RWPE2 (cell line): ENCODE measurements at regions not wholly inside any gene's neighbourhood (a gene's known extent, or its start where the extent isn't known, plus 50 kb on each side); places are given as distances from the start of the nearest gene placed in this dataset.
"Not testable (repeated sequence)": the region's sequence is repeated elsewhere in the genome, so short reads cannot be mapped to it uniquely, and the experiment has no call there.

Experiments
- ATAC-seq: fragments of 200-7000 bp; cut with Tn5 transposase; 3 replicates; pipeline ENCODE4 v1.9.1; 2021; ENCODE audit warnings: low read depth
- DNase-seq: peaks from one replicate; pipeline ENCODE4 v3.0.0-alpha.2; 2020; ENCODE audit warnings: low spot score
- H3K27ac ChIP-seq: fragments of 450-650 bp; 2 replicates; pipeline ENCODE4 v1.5.1; 2017; ENCODE audit warnings: mild to moderate bottlenecking; ENCODE audit not compliant: poor library complexity, severe bottlenecking
- H3K27me3 ChIP-seq: fragments of 250-450 bp; sonication (Bioruptor Pico); 2 replicates; pipeline ENCODE4 v1.5.1; 2021; ENCODE audit warnings: mild to moderate bottlenecking, moderate library complexity; ENCODE audit not compliant: insufficient read depth, poor library complexity, severe bottlenecking
- H3K36me3 ChIP-seq: fragments of 250-450 bp; sonication (Bioruptor Pico); 2 replicates; pipeline ENCODE4 v1.5.1; 2020; ENCODE audit warnings: low read depth, mild to moderate bottlenecking, moderate library complexity
- H3K4me1 ChIP-seq: fragments of 250-450 bp; sonication (Bioruptor Pico); 2 replicates; pipeline ENCODE4 v1.5.1; 2021; ENCODE audit warnings: mild to moderate bottlenecking, moderate library complexity; ENCODE audit not compliant: insufficient read depth, poor library complexity, severe bottlenecking
- H3K4me3 ChIP-seq: fragments of 250-450 bp; sonication (Bioruptor Pico); 2 replicates; pipeline ENCODE4 v1.5.1; 2021; ENCODE audit warnings: mild to moderate bottlenecking, moderate library complexity; ENCODE audit not compliant: severe bottlenecking
- H3K9me3 ChIP-seq: fragments of 250-450 bp; sonication (Bioruptor Pico); 2 replicates; pipeline ENCODE4 v1.5.1; 2021; ENCODE audit warnings: mild to moderate bottlenecking, moderate library complexity; ENCODE audit not compliant: severe bottlenecking
- CTCF ChIP-seq: fragments of 450-650 bp; IDR thresholded peaks from one replicate; pipeline ENCODE4 v1.5.1; 2017; ENCODE audit warnings: mild to moderate bottlenecking, moderate library complexity; ENCODE audit not compliant: poor library complexity, severe bottlenecking

GRCh38 chr2:242044313-242044590 lies 174.7 kb downstream of the RTP5 start:
- no peaks in the 10 kb centered on the region for H3K36me3 ChIP-seq
- ATAC-seq, result no peak
- no peak for TF ChIP-seq CTCF
- H3K27ac ChIP-seq, result no peak overlapping the region
- H3K9me3 ChIP-seq, result no peaks in the 10 kb centered on the region
- no peak for DNase-seq
- no peaks in the 10 kb centered on the region for H3K4me1 ChIP-seq
- H3K27me3 ChIP-seq, result peaks cover 30% of the 10 kb centered on the region
- H3K4me3 ChIP-seq, result no peak overlapping the region

DNA sequence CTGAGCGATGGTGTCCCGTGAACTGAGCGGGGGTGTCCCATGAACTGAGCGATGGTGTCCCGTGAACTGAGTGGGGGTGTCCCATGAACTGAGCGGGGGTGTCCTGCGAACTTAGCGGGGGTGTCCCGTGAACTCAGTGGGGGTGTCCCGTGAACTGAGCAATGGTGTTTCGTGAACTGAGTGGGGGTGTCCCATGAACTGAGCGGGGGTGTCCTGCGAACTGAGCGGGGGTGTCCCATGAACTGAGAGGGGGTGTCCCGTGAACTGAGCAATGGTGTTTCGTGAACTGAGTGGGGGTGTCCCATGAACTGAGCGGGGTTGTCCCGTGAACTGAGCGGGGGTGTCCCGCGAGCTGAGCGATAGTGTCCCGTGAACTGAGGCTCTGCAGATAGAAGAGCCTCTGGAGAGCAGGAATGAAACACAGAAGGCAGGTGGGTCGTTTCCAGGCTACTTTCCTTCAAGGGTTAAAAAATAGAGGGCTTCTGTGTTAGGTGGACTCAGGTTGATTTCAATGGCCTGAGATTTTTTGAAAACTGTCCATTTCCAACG lies 176.1 kb downstream of the RTP5 start:
- not testable (repeated sequence) for H3K9me3 ChIP-seq, H3K4me3 ChIP-seq, DNase-seq, H3K27ac ChIP-seq, ATAC-seq, H3K4me1 ChIP-seq, H3K36me3 ChIP-seq
- peaks cover 44% of the 10 kb centered on the region for H3K27me3 ChIP-seq

DNA sequence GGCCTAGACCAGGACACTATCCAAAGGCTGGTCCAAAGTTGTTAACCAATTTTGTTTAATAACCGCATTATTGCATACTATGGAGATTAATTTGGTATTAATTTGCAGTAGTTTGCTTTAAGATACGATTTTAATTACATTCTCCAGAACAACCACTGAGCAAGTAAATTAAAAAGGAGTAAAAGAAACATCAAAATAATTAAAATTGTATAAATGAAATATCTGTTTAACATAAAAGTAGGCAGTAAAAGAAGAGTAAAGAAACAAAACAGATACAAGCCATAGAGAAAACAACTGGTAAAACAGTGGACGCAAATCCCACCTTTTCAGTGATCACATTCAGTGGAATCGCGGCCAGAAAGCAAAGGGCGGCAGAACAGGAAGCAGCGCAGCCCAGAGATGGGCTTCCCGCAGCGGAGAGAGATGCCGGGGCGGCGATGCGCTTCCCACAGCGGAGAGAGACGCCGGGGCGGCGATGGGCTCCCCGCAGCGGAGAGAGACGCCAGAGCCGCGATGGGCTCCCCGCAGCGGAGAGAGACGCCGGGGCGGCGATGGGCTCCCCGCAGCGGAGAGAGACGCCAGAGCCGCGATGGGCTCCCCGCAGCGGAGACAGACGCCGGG lies 176.8 kb downstream of the RTP5 start:
- Histone ChIP-seq H3K9me3 (no peaks in the 10 kb centered on the region), H3K36me3 (no peaks in the 10 kb centered on the region), H3K4me3 (no peak overlapping the region), H3K4me1 (no peaks in the 10 kb centered on the region), H3K27me3 (peaks cover 50% of the 10 kb centered on the region), H3K27ac (no peak overlapping the region)
- TF ChIP-seq CTCF, result no peak
- DNase-seq (no peak), ATAC-seq (no peak)

- H3K9me3 ChIP-seq, result no peaks in the 10 kb centered on the region
- no peaks in the 10 kb centered on the region for H3K36me3 ChIP-seq
- no peak for DNase-seq
- H3K27ac ChIP-seq, result no peak overlapping the region
- no peaks in the 10 kb centered on the region for H3K4me1 ChIP-seq
- ATAC-seq, result no peak
- peaks cover 50% of the 10 kb centered on the region for H3K27me3 ChIP-seq
- TF ChIP-seq CTCF, result no peak
- H3K4me3 ChIP-seq, result no peak overlapping the region
These were observed 178.4 kb downstream of the RTP5 start for GRCh38 chr2:242047963-242048362.

DNA sequence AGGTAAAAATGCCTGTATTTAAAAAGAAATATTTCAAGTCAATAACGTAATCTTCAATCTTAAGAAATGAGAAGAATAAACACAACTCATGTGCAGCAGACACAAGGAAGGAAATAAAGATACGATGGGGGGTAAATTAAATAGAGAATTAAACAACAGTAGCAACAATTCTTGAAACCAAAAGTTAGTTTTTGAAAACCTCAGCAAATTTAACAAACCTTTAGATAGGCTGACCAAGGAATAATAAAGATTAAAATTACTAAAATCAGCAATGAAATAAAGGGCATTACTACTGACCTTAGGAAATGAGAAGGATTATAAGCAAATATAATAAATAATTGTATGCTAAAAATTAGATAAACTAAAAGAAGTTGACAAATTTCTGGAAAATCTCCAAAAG lies 178.9 kb downstream of the RTP5 start:
- TF ChIP-seq CTCF, result no peak
- H3K4me1 ChIP-seq, result no peaks in the 10 kb centered on the region
- H3K4me3 ChIP-seq, result no peak overlapping the region
- ATAC-seq (no peak), DNase-seq (no peak)
- H3K27ac ChIP-seq, result no peak overlapping the region
- H3K27me3 ChIP-seq, result peaks cover 50% of the 10 kb centered on the region
- H3K36me3 ChIP-seq, result no peaks in the 10 kb centered on the region
- H3K9me3 ChIP-seq, result no peaks in the 10 kb centered on the region

DNA sequence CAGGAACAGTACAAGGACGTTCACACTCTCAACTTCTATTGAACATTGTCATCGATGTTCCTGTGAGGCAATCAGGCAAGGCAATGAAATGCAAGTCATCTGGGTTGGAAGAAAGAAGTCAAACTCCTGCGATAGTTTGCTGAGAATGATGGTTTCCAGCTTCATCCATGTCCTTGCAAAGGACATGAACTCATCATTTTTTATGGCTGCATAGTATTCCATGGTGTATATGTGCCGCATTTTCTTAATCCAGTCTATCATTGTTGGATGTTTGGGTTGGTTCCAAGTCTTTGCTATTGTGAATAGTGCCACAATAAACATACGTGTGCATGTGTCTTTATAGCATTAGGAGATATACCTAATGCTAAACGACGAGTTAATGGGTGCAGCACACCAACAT lies 180.0 kb downstream of the RTP5 start:
- not testable (repeated sequence) for DNase-seq, H3K36me3 ChIP-seq, H3K27ac ChIP-seq, ATAC-seq, H3K4me3 ChIP-seq, H3K4me1 ChIP-seq, H3K9me3 ChIP-seq
- H3K27me3 ChIP-seq, result peaks cover 44% of the 10 kb centered on the region
